ENCODE measurements at regions not wholly inside any gene's neighbourhood (a gene's known extent, or its start where the extent isn't known, plus 50 kb on each side); places are given as distances from the start of the nearest gene placed in this dataset.

DNA sequence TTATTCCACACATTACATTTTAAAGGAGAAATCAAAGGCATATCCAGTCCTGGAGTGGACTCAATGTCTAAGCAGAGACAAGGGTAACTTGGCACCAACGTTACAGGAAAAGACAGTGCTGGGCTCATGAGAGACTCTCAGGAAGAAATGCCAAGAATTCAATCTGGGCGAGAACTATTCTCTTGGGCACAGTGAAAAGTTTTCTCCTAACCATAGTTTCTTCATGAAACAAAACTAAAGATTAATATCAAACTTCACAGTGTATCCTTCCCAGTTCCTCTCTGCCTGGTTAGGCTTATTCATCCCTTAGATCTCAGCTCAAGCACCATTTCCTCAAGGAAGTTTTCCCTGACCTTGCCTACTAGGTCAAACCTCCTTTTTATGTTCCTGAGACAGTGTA, 109.4 kb upstream of the TLL1 start:
- H2BK5ac ChIP-seq (ENCODE audit: low read length) = no peak overlapping the region
- H4K8ac ChIP-seq (ENCODE audit: low read depth, low read length) = no peak overlapping the region
- no peak overlapping the region for H3K4me2 ChIP-seq (ENCODE audit: low read length)
- H3K36me3 ChIP-seq (ENCODE audit: control insufficient read depth, insufficient read depth, low read length) = no peaks in the 10 kb centered on the region
- no peaks in the 10 kb centered on the region for H3K79me2 ChIP-seq (ENCODE audit: control insufficient read depth, insufficient read depth, low read length)
- no peak overlapping the region for H3K4ac ChIP-seq (ENCODE audit: low read depth, low read length)
- H3K18ac ChIP-seq (ENCODE audit: low read length) = no peak overlapping the region
- no peak overlapping the region for H3K4me3 ChIP-seq (ENCODE audit: low read length)
- H3K27me3 ChIP-seq (ENCODE audit: insufficient read depth, low read length, poor library complexity) = no peaks in the 10 kb centered on the region
- no CpG with 5 or more reads among the region's 2 CpGs for WGBS (ENCODE audit: extremely low coverage, insufficient coverage, low lambda C conversion rate)
- H3K79me1 ChIP-seq (ENCODE audit: low read length) = no peaks in the 10 kb centered on the region
- no peak overlapping the region for H2BK15ac ChIP-seq (replicated peaks; ENCODE audit: low read depth)
- no peak overlapping the region for H4K5ac ChIP-seq (ENCODE audit: low read length)
- H2BK120ac ChIP-seq (ENCODE audit: low read depth, low read length) = no peak overlapping the region
- H3K9ac ChIP-seq (ENCODE audit: low read length) = no peak overlapping the region
- no peak overlapping the region for H2AK5ac ChIP-seq (ENCODE audit: low read length)
- no peak overlapping the region for H3K56ac ChIP-seq (ENCODE audit: low read length)
- no peaks in the 10 kb centered on the region for H3K4me1 ChIP-seq (ENCODE audit: control insufficient read depth, low read depth, low read length)
- H3K27ac ChIP-seq (ENCODE audit: low read depth, low read length) = no peak overlapping the region
- no peak overlapping the region for H3K23ac ChIP-seq (ENCODE audit: low read length)
- no peak for DNase-seq

DNA sequence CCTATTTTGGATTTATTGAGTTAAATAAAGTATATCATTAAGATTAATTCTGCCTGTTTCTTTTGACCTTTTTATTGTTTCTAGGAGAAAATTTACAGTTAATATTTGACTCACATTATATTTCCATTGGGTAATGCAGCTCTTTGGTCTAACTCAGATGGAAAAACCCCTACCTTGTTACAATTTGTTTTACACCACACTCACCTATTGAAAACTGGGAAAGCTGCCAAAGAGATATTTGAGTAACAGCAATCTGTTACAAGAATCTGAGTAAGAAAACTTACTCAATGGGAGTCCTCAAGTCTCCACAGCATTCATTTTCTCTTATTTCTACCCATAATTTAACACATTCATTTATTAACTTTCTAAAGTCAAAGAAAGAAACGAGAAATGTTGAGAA, 108.0 kb upstream of the TLL1 start:
- Histone ChIP-seq H3K4ac (ENCODE audit: low read depth, low read length) (no peak overlapping the region), H2BK5ac (ENCODE audit: low read length) (no peak overlapping the region), H3K79me1 (ENCODE audit: low read length) (no peaks in the 10 kb centered on the region), H3K23ac (ENCODE audit: low read length) (no peak overlapping the region), H2BK120ac (ENCODE audit: low read depth, low read length) (no peak overlapping the region), H3K36me3 (ENCODE audit: control insufficient read depth, insufficient read depth, low read length) (no peaks in the 10 kb centered on the region), H3K18ac (ENCODE audit: low read length) (no peak overlapping the region), H3K4me1 (ENCODE audit: control insufficient read depth, low read depth, low read length) (no peaks in the 10 kb centered on the region), H3K27ac (ENCODE audit: low read depth, low read length) (no peak overlapping the region), H3K79me2 (ENCODE audit: control insufficient read depth, insufficient read depth, low read length) (no peaks in the 10 kb centered on the region), H3K9ac (ENCODE audit: low read length) (no peak overlapping the region), H4K8ac (ENCODE audit: low read depth, low read length) (no peak overlapping the region), H4K5ac (ENCODE audit: low read length) (no peak overlapping the region), H3K56ac (ENCODE audit: low read length) (no peak overlapping the region), H2AK5ac (ENCODE audit: low read length) (no peak overlapping the region), H2BK15ac (replicated peaks; ENCODE audit: low read depth) (no peak overlapping the region), H3K27me3 (ENCODE audit: insufficient read depth, low read length, poor library complexity) (no peaks in the 10 kb centered on the region), H3K4me2 (ENCODE audit: low read length) (no peak overlapping the region), H3K4me3 (ENCODE audit: low read length) (no peak overlapping the region)
- no peak for DNase-seq
- no CpG with 5 or more reads among the region's 1 CpG for WGBS (ENCODE audit: extremely low coverage, insufficient coverage, low lambda C conversion rate)

DNA sequence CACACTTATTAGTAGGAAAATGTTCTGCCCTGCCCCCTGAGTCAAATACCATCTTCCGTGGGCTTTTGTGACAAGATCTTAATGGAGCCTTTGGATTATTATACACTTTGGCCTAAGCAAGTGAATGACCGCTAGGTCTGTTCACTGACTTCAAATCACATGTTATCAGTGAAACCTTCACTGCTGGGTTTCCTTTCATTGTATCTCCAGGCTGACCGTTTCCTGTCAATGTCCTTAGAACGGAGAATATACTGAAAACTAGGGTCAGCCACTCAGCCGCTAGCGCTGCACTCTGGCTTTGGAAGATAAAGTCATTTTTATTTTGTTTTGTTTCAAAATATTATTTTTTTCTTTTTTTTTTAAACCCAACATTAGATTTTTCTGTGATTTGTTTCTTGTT, 107.0 kb upstream of the TLL1 start:
- Histone ChIP-seq H2BK15ac (replicated peaks; ENCODE audit: low read depth) (no peak overlapping the region), H3K9ac (ENCODE audit: low read length) (no peak overlapping the region), H3K23ac (ENCODE audit: low read length) (no peak overlapping the region), H3K27me3 (ENCODE audit: insufficient read depth, low read length, poor library complexity) (no peaks in the 10 kb centered on the region), H4K5ac (ENCODE audit: low read length) (no peak overlapping the region), H3K4me2 (ENCODE audit: low read length) (no peak overlapping the region), H3K4me1 (ENCODE audit: control insufficient read depth, low read depth, low read length) (no peaks in the 10 kb centered on the region), H3K4ac (ENCODE audit: low read depth, low read length) (no peak overlapping the region), H2AK5ac (ENCODE audit: low read length) (no peak overlapping the region), H3K79me2 (ENCODE audit: control insufficient read depth, insufficient read depth, low read length) (no peaks in the 10 kb centered on the region), H3K36me3 (ENCODE audit: control insufficient read depth, insufficient read depth, low read length) (no peaks in the 10 kb centered on the region), H3K27ac (ENCODE audit: low read depth, low read length) (no peak overlapping the region), H3K79me1 (ENCODE audit: low read length) (no peaks in the 10 kb centered on the region), H4K8ac (ENCODE audit: low read depth, low read length) (no peak overlapping the region), H3K56ac (ENCODE audit: low read length) (no peak overlapping the region), H3K18ac (ENCODE audit: low read length) (no peak overlapping the region), H3K4me3 (ENCODE audit: low read length) (no peak overlapping the region), H2BK5ac (ENCODE audit: low read length) (no peak overlapping the region), H2BK120ac (ENCODE audit: low read depth, low read length) (no peak overlapping the region)
- DNase-seq = no peak
- no CpG with 5 or more reads among the region's 6 CpGs for WGBS (ENCODE audit: extremely low coverage, insufficient coverage, low lambda C conversion rate)

DNA sequence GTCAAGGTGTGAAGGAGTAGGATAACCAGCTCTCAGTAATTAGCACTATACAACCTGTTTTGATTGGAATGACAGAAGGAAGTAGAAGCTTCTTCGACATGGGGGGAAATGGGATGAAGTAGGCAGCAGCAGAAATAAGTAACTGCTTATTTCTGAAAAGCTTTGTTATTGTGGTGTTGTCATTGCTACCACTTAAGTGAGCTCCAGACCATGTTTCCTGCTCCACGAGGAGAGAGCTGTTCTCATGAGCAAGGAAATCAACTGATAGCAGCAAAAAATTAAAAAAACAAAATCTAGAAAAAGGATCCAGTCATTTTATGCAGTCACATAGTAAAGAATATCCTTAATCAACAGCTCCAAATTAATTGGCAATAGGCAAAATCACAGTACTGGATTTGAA, 106.1 kb upstream of the TLL1 start:
- Histone ChIP-seq H2AK5ac (ENCODE audit: low read length) (no peak overlapping the region), H4K5ac (ENCODE audit: low read length) (no peak overlapping the region), H4K8ac (ENCODE audit: low read depth, low read length) (no peak overlapping the region), H3K4ac (ENCODE audit: low read depth, low read length) (no peak overlapping the region), H3K4me2 (ENCODE audit: low read length) (no peak overlapping the region), H3K18ac (ENCODE audit: low read length) (no peak overlapping the region), H3K23ac (ENCODE audit: low read length) (no peak overlapping the region), H3K56ac (ENCODE audit: low read length) (no peak overlapping the region), H3K27ac (ENCODE audit: low read depth, low read length) (no peak overlapping the region), H3K4me1 (ENCODE audit: control insufficient read depth, low read depth, low read length) (no peaks in the 10 kb centered on the region), H3K36me3 (ENCODE audit: control insufficient read depth, insufficient read depth, low read length) (no peaks in the 10 kb centered on the region), H3K27me3 (ENCODE audit: insufficient read depth, low read length, poor library complexity) (no peaks in the 10 kb centered on the region), H3K9ac (ENCODE audit: low read length) (no peak overlapping the region), H3K4me3 (ENCODE audit: low read length) (no peak overlapping the region), H2BK15ac (replicated peaks; ENCODE audit: low read depth) (no peak overlapping the region), H2BK120ac (ENCODE audit: low read depth, low read length) (no peak overlapping the region), H2BK5ac (ENCODE audit: low read length) (no peak overlapping the region), H3K79me1 (ENCODE audit: low read length) (no peaks in the 10 kb centered on the region), H3K79me2 (ENCODE audit: control insufficient read depth, insufficient read depth, low read length) (no peaks in the 10 kb centered on the region)
- no CpG with 5 or more reads among the region's 2 CpGs for WGBS (ENCODE audit: extremely low coverage, insufficient coverage, low lambda C conversion rate)
- peak; percentile 16 for DNase-seq

DNA sequence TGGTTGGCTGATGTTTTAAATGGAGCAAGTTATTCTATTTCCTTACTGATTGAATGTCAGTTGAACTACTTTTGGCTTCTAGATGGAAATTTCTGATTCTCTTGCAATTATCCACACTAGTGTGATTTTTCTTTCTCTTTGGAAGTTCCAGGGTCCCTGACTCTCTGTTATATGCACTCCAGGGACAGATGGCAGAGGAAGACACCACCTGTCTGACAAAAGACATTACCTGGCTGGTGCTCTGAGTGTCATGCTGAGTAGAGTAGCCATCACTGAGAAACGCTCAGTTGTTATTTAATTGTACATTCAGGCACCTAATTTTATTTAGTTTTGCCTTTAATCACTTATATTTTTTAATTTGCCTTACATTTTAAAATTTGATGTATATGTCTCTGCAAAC, 105.4 kb upstream of the TLL1 start:
- no peaks in the 10 kb centered on the region for H3K27me3 ChIP-seq (ENCODE audit: insufficient read depth, low read length, poor library complexity)
- H3K4me2 ChIP-seq (ENCODE audit: low read length) = no peak overlapping the region
- no CpG with 5 or more reads among the region's 1 CpG for WGBS (ENCODE audit: extremely low coverage, insufficient coverage, low lambda C conversion rate)
- no peaks in the 10 kb centered on the region for H3K79me1 ChIP-seq (ENCODE audit: low read length)
- no peak overlapping the region for H2AK5ac ChIP-seq (ENCODE audit: low read length)
- no peak overlapping the region for H2BK15ac ChIP-seq (replicated peaks; ENCODE audit: low read depth)
- no peak overlapping the region for H3K18ac ChIP-seq (ENCODE audit: low read length)
- H3K4me3 ChIP-seq (ENCODE audit: low read length) = no peak overlapping the region
- H3K9ac ChIP-seq (ENCODE audit: low read length) = no peak overlapping the region
- H3K79me2 ChIP-seq (ENCODE audit: control insufficient read depth, insufficient read depth, low read length) = no peaks in the 10 kb centered on the region
- H3K56ac ChIP-seq (ENCODE audit: low read length) = no peak overlapping the region
- no peak overlapping the region for H3K4ac ChIP-seq (ENCODE audit: low read depth, low read length)
- no peak overlapping the region for H3K23ac ChIP-seq (ENCODE audit: low read length)
- no peak overlapping the region for H2BK120ac ChIP-seq (ENCODE audit: low read depth, low read length)
- H3K36me3 ChIP-seq (ENCODE audit: control insufficient read depth, insufficient read depth, low read length) = no peaks in the 10 kb centered on the region
- DNase-seq = no peak
- no peak overlapping the region for H4K5ac ChIP-seq (ENCODE audit: low read length)
- H3K27ac ChIP-seq (ENCODE audit: low read depth, low read length) = no peak overlapping the region
- H3K4me1 ChIP-seq (ENCODE audit: control insufficient read depth, low read depth, low read length) = no peaks in the 10 kb centered on the region
- no peak overlapping the region for H2BK5ac ChIP-seq (ENCODE audit: low read length)
- no peak overlapping the region for H4K8ac ChIP-seq (ENCODE audit: low read depth, low read length)

DNA sequence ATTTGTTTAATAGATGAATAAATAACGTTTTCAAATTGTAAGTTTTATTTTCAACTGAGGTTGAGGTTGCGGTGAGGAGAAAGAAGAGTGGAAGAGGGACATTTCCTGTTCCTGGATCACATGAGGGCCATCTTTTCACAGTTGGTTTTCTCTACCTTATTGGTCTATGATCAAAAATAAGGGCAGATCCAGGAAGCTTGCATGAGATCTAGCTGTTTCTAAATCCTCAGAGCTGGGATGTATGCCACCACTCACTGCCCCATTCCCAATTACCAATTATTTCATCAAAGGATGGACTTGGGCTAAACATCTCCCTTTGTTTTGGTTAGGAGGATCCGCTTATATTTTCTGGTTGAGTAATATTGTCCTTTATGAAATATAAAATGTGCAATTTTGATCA, 104.8 kb upstream of the TLL1 start:
- DNase-seq = no peak
- no peak overlapping the region for H2AK5ac ChIP-seq (ENCODE audit: low read length)
- no peaks in the 10 kb centered on the region for H3K36me3 ChIP-seq (ENCODE audit: control insufficient read depth, insufficient read depth, low read length)
- no peak overlapping the region for H3K9ac ChIP-seq (ENCODE audit: low read length)
- no peak overlapping the region for H3K4me3 ChIP-seq (ENCODE audit: low read length)
- H2BK120ac ChIP-seq (ENCODE audit: low read depth, low read length) = no peak overlapping the region
- no peak overlapping the region for H4K8ac ChIP-seq (ENCODE audit: low read depth, low read length)
- no peaks in the 10 kb centered on the region for H3K79me1 ChIP-seq (ENCODE audit: low read length)
- H2BK5ac ChIP-seq (ENCODE audit: low read length) = no peak overlapping the region
- no peaks in the 10 kb centered on the region for H3K27me3 ChIP-seq (ENCODE audit: insufficient read depth, low read length, poor library complexity)
- H4K5ac ChIP-seq (ENCODE audit: low read length) = no peak overlapping the region
- H3K18ac ChIP-seq (ENCODE audit: low read length) = no peak overlapping the region
- no peak overlapping the region for H2BK15ac ChIP-seq (replicated peaks; ENCODE audit: low read depth)
- no peak overlapping the region for H3K4me2 ChIP-seq (ENCODE audit: low read length)
- H3K4me1 ChIP-seq (ENCODE audit: control insufficient read depth, low read depth, low read length) = no peaks in the 10 kb centered on the region
- no peak overlapping the region for H3K23ac ChIP-seq (ENCODE audit: low read length)
- no peaks in the 10 kb centered on the region for H3K79me2 ChIP-seq (ENCODE audit: control insufficient read depth, insufficient read depth, low read length)
- H3K27ac ChIP-seq (ENCODE audit: low read depth, low read length) = no peak overlapping the region
- no CpG with 5 or more reads among the region's 3 CpGs for WGBS (ENCODE audit: extremely low coverage, insufficient coverage, low lambda C conversion rate)
- H3K4ac ChIP-seq (ENCODE audit: low read depth, low read length) = no peak overlapping the region
- H3K56ac ChIP-seq (ENCODE audit: low read length) = no peak overlapping the region
